HCT116 (cell line): ENCODE measurements at regions not wholly inside any gene's neighbourhood (a gene's known extent, or its start where the extent isn't known, plus 50 kb on each side); places are given as distances from the start of the nearest gene placed in this dataset.

Experiments
- CEBPB ChIP-seq: IDR thresholded peaks from 2 replicates; pipeline ENCODE4 v1.6.1; 2012; ENCODE audit warnings: low read depth
- JUND ChIP-seq: IDR thresholded peaks from 2 replicates; pipeline ENCODE4 v1.6.1; 2012
- POLR2A ChIP-seq: IDR thresholded peaks from 2 replicates; pipeline ENCODE4 v1.7.0; 2011; ENCODE audit warnings: borderline replicate concordance; ENCODE audit not compliant: insufficient read depth, insufficient read length; ENCODE audit errors: extremely low read depth
- YY1 ChIP-seq: IDR thresholded peaks from 2 replicates; pipeline ENCODE4 v1.6.1; 2011; ENCODE audit warnings: low read length, low read depth, moderate library complexity, mild to moderate bottlenecking; ENCODE audit not compliant: insufficient replicate concordance; ENCODE audit errors: extremely low read depth
- TF ChIP-seq, protein P1 (sequence below), 3 experiments: fragments of 200-600 bp in 1 of 3; sonication (generic) in 1 of 3; IDR thresholded peaks in 2 of 3; conservative IDR thresholded peaks in 1 of 3; 2 replicates each; pipeline ENCODE4 v1.5.1; 2012 to 2017; ENCODE audit warnings: low read depth in 2 of 3, low read length in 2 of 3, antibody characterized with exemption in 1 of 3, borderline replicate concordance in 1 of 3, control low read depth in 1 of 3, mild to moderate bottlenecking in 1 of 3, mixed read lengths in 1 of 3, mixed run types in 1 of 3, moderate library complexity in 1 of 3; ENCODE audit not compliant: insufficient read depth in 1 of 3

DNA sequence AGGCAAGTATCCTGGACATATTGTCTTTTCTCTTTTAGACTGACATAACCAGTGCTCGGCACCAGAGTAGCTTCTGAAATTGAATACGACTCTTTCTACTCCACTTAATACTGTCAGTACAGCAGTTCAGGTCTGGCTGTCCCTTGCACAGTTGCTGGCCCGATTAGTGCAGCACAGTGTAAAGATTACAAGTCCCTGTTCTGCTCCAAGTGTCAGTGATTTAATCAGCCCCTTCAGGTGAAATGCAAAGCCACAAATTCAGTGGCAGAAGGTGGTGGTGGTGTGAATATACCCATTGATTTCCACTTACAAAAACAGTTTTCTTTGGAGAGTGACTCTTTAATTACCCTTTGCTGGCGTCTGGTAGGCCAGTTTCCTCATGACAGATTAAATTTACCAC is 545.4 kb downstream of the ADGRL2 start:
- TF ChIP-seq CEBPB (no peak), JUND (no peak), YY1 (no peak), POLR2A (no peak)
- TF ChIP-seq, protein P1, sequence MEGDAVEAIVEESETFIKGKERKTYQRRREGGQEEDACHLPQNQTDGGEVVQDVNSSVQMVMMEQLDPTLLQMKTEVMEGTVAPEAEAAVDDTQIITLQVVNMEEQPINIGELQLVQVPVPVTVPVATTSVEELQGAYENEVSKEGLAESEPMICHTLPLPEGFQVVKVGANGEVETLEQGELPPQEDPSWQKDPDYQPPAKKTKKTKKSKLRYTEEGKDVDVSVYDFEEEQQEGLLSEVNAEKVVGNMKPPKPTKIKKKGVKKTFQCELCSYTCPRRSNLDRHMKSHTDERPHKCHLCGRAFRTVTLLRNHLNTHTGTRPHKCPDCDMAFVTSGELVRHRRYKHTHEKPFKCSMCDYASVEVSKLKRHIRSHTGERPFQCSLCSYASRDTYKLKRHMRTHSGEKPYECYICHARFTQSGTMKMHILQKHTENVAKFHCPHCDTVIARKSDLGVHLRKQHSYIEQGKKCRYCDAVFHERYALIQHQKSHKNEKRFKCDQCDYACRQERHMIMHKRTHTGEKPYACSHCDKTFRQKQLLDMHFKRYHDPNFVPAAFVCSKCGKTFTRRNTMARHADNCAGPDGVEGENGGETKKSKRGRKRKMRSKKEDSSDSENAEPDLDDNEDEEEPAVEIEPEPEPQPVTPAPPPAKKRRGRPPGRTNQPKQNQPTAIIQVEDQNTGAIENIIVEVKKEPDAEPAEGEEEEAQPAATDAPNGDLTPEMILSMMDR (IDR thresholded peaks at IDR 0.05 in 2 of 3, conservative IDR thresholded peaks at IDR 0.05 in 1 of 3; ENCODE audit: borderline replicate concordance in 1 of 3, insufficient read depth in 1 of 3, low read depth in 2 of 3, low read length in 2 of 3), result no peak
